AG04449 (cell line): ENCODE measurements at regions not wholly inside any gene's neighbourhood (a gene's known extent, or its start where the extent isn't known, plus 50 kb on each side); places are given as distances from the start of the nearest gene placed in this dataset.

ENCODE experiments used
- CTCF ChIA-PET: fragments of 350-600 bp; formaldehyde crosslinking; extraction: SDS; loops from one replicate; lab custom pipeline; 2021; ENCODE audit warnings: antibody characterized with exemption; lab: Yijun Ruan, JAX
- POLR2A ChIA-PET: fragments of 400-600, 350-600 bp; formaldehyde crosslinking; extraction: SDS; loops from one replicate; lab custom pipeline; 2020; ENCODE audit warnings: antibody characterized with exemption, inconsistent platforms; lab: Yijun Ruan, JAX
- DNase-seq: peaks from one replicate; pipeline ENCODE4 v3.0.0-alpha.2; 2010; ENCODE audit warnings: low read depth, low spot score
- H3K4me3 ChIP-seq: 2 replicates; pipeline ENCODE4 v1.5.1; 2011; ENCODE audit warnings: low read depth, mild to moderate bottlenecking, control low read depth, low read length
- CTCF ChIP-seq: IDR thresholded peaks from one replicate; pipeline ENCODE4 v1.5.1; 2011; ENCODE audit warnings: mild to moderate bottlenecking, moderate library complexity, low read length, control low read depth, inconsistent platforms; ENCODE audit not compliant: insufficient read depth; ENCODE audit errors: missing control alignments

GRCh38 chr2:215691346-215691745 is 255.5 kb upstream of the FN1 start:
- H3K4me3 ChIP-seq, result no peak overlapping the region
- ChIA-PET POLR2A (interaction anchor here (0.6 kb wide), 1 partner anchor 89 kb away, joined by 6 read pairs; no protein-coding TSS in a partner anchor), CTCF (no interaction called here)
- no peak for TF ChIP-seq CTCF
- DNase-seq, result no peak

- no peak for DNase-seq
- no peak overlapping the region for H3K4me3 ChIP-seq
- TF ChIP-seq CTCF, result no peak
- POLR2A ChIA-PET, result no interaction called here
- CTCF ChIA-PET, result no interaction called here
These were observed 251.5 kb upstream of the FN1 start for GRCh38 chr2:215687149-215688031.

GRCh38 chr2:215685238-215685990 is 249.5 kb upstream of the FN1 start:
- DNase-seq, result no peak
- no peak overlapping the region for H3K4me3 ChIP-seq
- POLR2A ChIA-PET, result interaction anchor here (0.6 to 1.7 kb wide), 12 partner anchors 8 to 285 kb away, joined by 3 to 8 read pairs (median 5); no protein-coding TSS in a partner anchor
- TF ChIP-seq CTCF, result no peak
- CTCF ChIA-PET, result interaction anchor here (1.5 to 1.8 kb wide), 2 partner anchors 46 to 142 kb away, joined by 4 read pairs; no protein-coding TSS in a partner anchor

GRCh38 chr2:215684448-215685237 is 248.8 kb upstream of the FN1 start:
- H3K4me3 ChIP-seq, result no peak overlapping the region
- no peak for TF ChIP-seq CTCF
- POLR2A ChIA-PET, result interaction anchor here (0.6 to 1.7 kb wide), 13 partner anchors 9 to 284 kb away, joined by 3 to 8 read pairs (median 5); no protein-coding TSS in a partner anchor
- CTCF ChIA-PET, result interaction anchor here (1.5 to 1.8 kb wide), 2 partner anchors 47 to 143 kb away, joined by 4 read pairs; no protein-coding TSS in a partner anchor
- DNase-seq, result no peak

GRCh38 chr2:215683295-215683694 is 247.4 kb upstream of the FN1 start:
- no peak for TF ChIP-seq CTCF
- ChIA-PET CTCF (no interaction called here), POLR2A (no interaction called here)
- no peak for DNase-seq
- H3K4me3 ChIP-seq, result no peak overlapping the region
